Muscle of back (tissue), 3 donors: ENCODE measurements at regions not wholly inside any gene's neighbourhood (a gene's known extent, or its start where the extent isn't known, plus 50 kb on each side); places are given as distances from the start of the nearest gene placed in this dataset.
A peak's percentile ranks its signal among the peaks of the same experiment; 100 is the strongest.
"Not testable (repeated sequence)": the region's sequence is repeated elsewhere in the genome, so short reads cannot be mapped to it uniquely, and the experiment has no call there.

Experiments used
- DNase-seq, 3 donors: peaks; one replicate each; pipeline versions ENCODE4 v3.0.0 to v3.0.0-alpha.2; 2013

- no peak for DNase-seq
Measured at GRCh38 chrX:84611843-84612636, 109.8 kb upstream of the HDX start.

- DNase-seq, result no peak
Measured at GRCh38 chrX:84634201-84634782, 132.0 kb upstream of the HDX start.

- peak; percentile 4 to 53 (median 28) for DNase-seq
Measured at GRCh38 chrX:84666086-84666485, 163.8 kb upstream of the HDX start.

- DNase-seq, result no peak
Measured at GRCh38 chrX:84690228-84690627, 188.0 kb upstream of the HDX start.

GRCh38 chrX:84709987-84710386 is 207.7 kb upstream of the HDX start:
- DNase-seq, result no peak

- no peak for DNase-seq
Measured at GRCh38 chrX:84710611-84711010, 208.4 kb upstream of the HDX start.

GRCh38 chrX:84712621-84713020 is 210.4 kb upstream of the HDX start:
- peak in 1 of 3 donors; percentile 10 for DNase-seq

- DNase-seq, result no peak
Measured at GRCh38 chrX:84715315-84715714, 213.1 kb upstream of the HDX start.

GRCh38 chrX:84717343-84717742 is 215.1 kb upstream of the HDX start:
- peak in 1 of 3 donors; percentile 11 for DNase-seq

- no peak for DNase-seq
Measured at GRCh38 chrX:84721416-84721815, 219.2 kb upstream of the HDX start.

- no peak for DNase-seq
Measured at GRCh38 chrX:84724576-84724975, 222.3 kb upstream of the HDX start.

- DNase-seq, result no peak
Measured at GRCh38 chrX:84729408-84729807, 227.2 kb upstream of the HDX start.

GRCh38 chrX:84729809-84730208 is 227.6 kb upstream of the HDX start:
- DNase-seq, result peak; percentile 8 to 48 (median 24)

GRCh38 chrX:84735025-84735424 is 232.8 kb upstream of the HDX start:
- no peak for DNase-seq

- peak in 2 of 3 donors; percentile 3 to 29 for DNase-seq
Measured at GRCh38 chrX:84737471-84737871, 235.2 kb upstream of the HDX start.

GRCh38 chrX:84747516-84747915 is 245.3 kb upstream of the HDX start:
- no peak for DNase-seq

- DNase-seq, result no peak
Measured at GRCh38 chrX:84748965-84749656, 246.9 kb upstream of the HDX start.

- no peak for DNase-seq
Measured at GRCh38 chrX:84760560-84760959, 243.1 kb upstream of the APOOL start.

GRCh38 chrX:84796321-84796720 is 207.4 kb upstream of the APOOL start:
- no peak for DNase-seq

GRCh38 chrX:84830836-84831235 is 172.8 kb upstream of the APOOL start:
- DNase-seq, result no peak

- DNase-seq, result not testable (repeated sequence)
Measured at GRCh38 chrX:84846541-84846940, 157.1 kb upstream of the APOOL start.

- not testable (repeated sequence) for DNase-seq
Measured at GRCh38 chrX:84851183-84851582, 152.5 kb upstream of the APOOL start.

GRCh38 chrX:84856791-84857190 is 146.9 kb upstream of the APOOL start:
- not testable (repeated sequence) for DNase-seq
